Loucy (cell line): ENCODE measurements at regions not wholly inside any gene's neighbourhood (a gene's known extent, or its start where the extent isn't known, plus 50 kb on each side); places are given as distances from the start of the nearest gene placed in this dataset.

Source experiments
- EZH2phosphoT487 ChIP-seq: fragments of 200-600 bp; IDR thresholded peaks from 2 replicates; pipeline ENCODE4 v1.6.1; 2018; ENCODE audit warnings: antibody characterized with exemption, mild to moderate bottlenecking, moderate library complexity, borderline replicate concordance
- TF ChIP-seq, protein P1 (sequence below): fragments of 200-600 bp; sonication (generic); conservative IDR thresholded peaks from 2 replicates; pipeline ENCODE4 v1.5.1; 2014; ENCODE audit warnings: mild to moderate bottlenecking, antibody characterized with exemption, low read length

GRCh38 chr14:104238424-104239184 lies 100.2 kb downstream of the KIF26A start:
- TF ChIP-seq, protein P1, sequence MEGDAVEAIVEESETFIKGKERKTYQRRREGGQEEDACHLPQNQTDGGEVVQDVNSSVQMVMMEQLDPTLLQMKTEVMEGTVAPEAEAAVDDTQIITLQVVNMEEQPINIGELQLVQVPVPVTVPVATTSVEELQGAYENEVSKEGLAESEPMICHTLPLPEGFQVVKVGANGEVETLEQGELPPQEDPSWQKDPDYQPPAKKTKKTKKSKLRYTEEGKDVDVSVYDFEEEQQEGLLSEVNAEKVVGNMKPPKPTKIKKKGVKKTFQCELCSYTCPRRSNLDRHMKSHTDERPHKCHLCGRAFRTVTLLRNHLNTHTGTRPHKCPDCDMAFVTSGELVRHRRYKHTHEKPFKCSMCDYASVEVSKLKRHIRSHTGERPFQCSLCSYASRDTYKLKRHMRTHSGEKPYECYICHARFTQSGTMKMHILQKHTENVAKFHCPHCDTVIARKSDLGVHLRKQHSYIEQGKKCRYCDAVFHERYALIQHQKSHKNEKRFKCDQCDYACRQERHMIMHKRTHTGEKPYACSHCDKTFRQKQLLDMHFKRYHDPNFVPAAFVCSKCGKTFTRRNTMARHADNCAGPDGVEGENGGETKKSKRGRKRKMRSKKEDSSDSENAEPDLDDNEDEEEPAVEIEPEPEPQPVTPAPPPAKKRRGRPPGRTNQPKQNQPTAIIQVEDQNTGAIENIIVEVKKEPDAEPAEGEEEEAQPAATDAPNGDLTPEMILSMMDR = no peak
- no peak for TF ChIP-seq EZH2phosphoT487
